ENCODE measurements at regions not wholly inside any gene's neighbourhood (a gene's known extent, or its start where the extent isn't known, plus 50 kb on each side); places are given as distances from the start of the nearest gene placed in this dataset.

GRCh38 chr3:81953111-81953510 is 191.7 kb upstream of the GBE1 start:
- no peaks in the 10 kb centered on the region for H3K27me3 ChIP-seq
- DNase-seq: no peak
- no peak overlapping the region for H3K4me3 ChIP-seq
- no peaks in the 10 kb centered on the region for H3K4me1 ChIP-seq
- TF ChIP-seq, protein P1, sequence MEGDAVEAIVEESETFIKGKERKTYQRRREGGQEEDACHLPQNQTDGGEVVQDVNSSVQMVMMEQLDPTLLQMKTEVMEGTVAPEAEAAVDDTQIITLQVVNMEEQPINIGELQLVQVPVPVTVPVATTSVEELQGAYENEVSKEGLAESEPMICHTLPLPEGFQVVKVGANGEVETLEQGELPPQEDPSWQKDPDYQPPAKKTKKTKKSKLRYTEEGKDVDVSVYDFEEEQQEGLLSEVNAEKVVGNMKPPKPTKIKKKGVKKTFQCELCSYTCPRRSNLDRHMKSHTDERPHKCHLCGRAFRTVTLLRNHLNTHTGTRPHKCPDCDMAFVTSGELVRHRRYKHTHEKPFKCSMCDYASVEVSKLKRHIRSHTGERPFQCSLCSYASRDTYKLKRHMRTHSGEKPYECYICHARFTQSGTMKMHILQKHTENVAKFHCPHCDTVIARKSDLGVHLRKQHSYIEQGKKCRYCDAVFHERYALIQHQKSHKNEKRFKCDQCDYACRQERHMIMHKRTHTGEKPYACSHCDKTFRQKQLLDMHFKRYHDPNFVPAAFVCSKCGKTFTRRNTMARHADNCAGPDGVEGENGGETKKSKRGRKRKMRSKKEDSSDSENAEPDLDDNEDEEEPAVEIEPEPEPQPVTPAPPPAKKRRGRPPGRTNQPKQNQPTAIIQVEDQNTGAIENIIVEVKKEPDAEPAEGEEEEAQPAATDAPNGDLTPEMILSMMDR (IDR thresholded peaks at IDR 0.05): no peak
- TF ChIP-seq POLR2A (IDR thresholded peaks at IDR 0.05): no peak
- H3K9me3 ChIP-seq: no peaks in the 10 kb centered on the region
- no peaks in the 10 kb centered on the region for H3K36me3 ChIP-seq
- H3K27ac ChIP-seq: no peak overlapping the region

DNA sequence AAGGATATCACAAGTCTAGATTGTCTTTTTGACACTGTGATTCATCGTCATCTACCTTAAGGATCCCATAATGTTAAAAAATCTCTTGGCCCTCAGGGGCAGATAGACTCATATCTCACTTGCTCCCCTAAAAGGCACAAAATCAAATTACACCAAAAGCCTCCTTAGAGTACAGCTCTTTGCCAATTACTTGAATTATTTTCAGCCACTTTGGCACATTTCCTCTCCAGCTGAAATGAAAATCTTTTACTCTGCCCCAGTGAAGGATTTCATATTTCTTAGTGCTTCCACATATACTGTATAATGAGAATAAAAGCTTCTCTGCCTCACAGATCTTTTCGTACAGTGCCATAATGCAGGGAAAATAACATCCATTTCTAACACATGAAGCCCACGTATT is 190.7 kb upstream of the GBE1 start:
- no peak for TF ChIP-seq POLR2A (IDR thresholded peaks at IDR 0.05)
- TF ChIP-seq, protein P1 (IDR thresholded peaks at IDR 0.05): no peak
- Histone ChIP-seq H3K4me1 (no peaks in the 10 kb centered on the region), H3K27ac (no peak overlapping the region), H3K4me3 (no peak overlapping the region), H3K36me3 (no peaks in the 10 kb centered on the region), H3K9me3 (no peaks in the 10 kb centered on the region), H3K27me3 (no peaks in the 10 kb centered on the region)
- DNase-seq: no peak

DNA sequence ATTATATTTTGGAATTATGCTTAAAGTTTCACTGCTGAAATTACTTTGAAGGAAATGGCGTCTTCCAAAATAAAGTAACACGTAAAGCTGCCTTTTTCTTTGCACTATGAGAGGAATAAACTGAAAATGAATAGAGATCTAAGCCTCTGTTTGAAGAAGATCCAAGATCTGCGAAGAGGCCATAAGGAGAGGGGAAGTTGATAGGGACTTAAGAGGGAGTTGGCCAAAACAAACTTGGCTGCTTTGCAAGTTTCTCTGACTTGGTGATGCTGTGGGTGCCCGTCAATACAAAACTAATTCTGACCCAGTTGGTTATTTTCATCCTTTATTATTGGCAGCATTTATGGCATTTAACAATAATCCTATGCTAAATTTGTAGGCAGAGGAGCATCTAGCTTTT is 190.2 kb upstream of the GBE1 start:
- Histone ChIP-seq H3K27me3 (no peaks in the 10 kb centered on the region), H3K4me3 (no peak overlapping the region), H3K4me1 (no peaks in the 10 kb centered on the region), H3K27ac (no peak overlapping the region), H3K36me3 (no peaks in the 10 kb centered on the region), H3K9me3 (no peaks in the 10 kb centered on the region)
- no peak for TF ChIP-seq POLR2A (IDR thresholded peaks at IDR 0.05)
- TF ChIP-seq, protein P1 (IDR thresholded peaks at IDR 0.05): no peak
- DNase-seq: no peak

- Histone ChIP-seq H3K9me3 (no peaks in the 10 kb centered on the region), H3K27ac (no peak overlapping the region), H3K4me1 (no peaks in the 10 kb centered on the region), H3K36me3 (no peaks in the 10 kb centered on the region), H3K4me3 (no peak overlapping the region), H3K27me3 (no peaks in the 10 kb centered on the region)
- TF ChIP-seq, protein P1 (IDR thresholded peaks at IDR 0.05): no peak
- TF ChIP-seq POLR2A (IDR thresholded peaks at IDR 0.05): no peak
- DNase-seq: no peak
Observed at GRCh38 chr3:81951106-81951505, 189.7 kb upstream of the GBE1 start.

- peaks cover 0 to 7% (median 0%) of the 10 kb centered on the region in 4 donors for H3K9me3 ChIP-seq
- H3K27me3 ChIP-seq: no peaks in the 10 kb centered on the region
- TF ChIP-seq, protein P1 (IDR thresholded peaks at IDR 0.05): no peak
- TF ChIP-seq POLR2A (IDR thresholded peaks at IDR 0.05): no peak
- H3K4me1 ChIP-seq: no peaks in the 10 kb centered on the region
- H3K4me3 ChIP-seq: no peak overlapping the region
- H3K36me3 ChIP-seq: no peaks in the 10 kb centered on the region
- DNase-seq: no peak
- no peak overlapping the region for H3K27ac ChIP-seq
Observed at GRCh38 chr3:81947359-81947758, 185.9 kb upstream of the GBE1 start.

DNA sequence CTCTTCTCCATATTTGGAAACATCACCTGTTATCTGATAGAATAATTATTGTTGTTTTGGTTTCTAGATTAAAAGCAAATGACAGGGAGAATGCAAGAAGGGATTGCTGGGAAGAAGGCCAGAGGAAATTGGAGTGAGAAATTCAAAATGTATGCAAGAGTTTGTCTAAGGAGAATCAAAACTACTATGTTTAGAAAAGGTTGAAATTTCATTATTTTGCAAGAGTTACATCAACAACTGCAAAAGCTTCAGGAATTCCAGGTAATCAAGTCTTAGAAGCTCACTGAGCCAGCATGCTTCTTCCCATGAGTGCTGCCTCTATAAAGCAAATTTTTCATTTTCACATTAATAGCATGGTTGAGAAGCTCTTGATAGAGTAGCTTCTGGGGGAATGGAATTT is 177.2 kb upstream of the GBE1 start:
- Histone ChIP-seq H3K4me1 (no peaks in the 10 kb centered on the region), H3K27me3 (no peaks in the 10 kb centered on the region), H3K9me3 (peaks cover 0 to 7% (median 0%) of the 10 kb centered on the region in 4 donors), H3K4me3 (no peak overlapping the region), H3K36me3 (no peaks in the 10 kb centered on the region), H3K27ac (no peak overlapping the region)
- no peak for TF ChIP-seq POLR2A (IDR thresholded peaks at IDR 0.05)
- TF ChIP-seq, protein P1 (IDR thresholded peaks at IDR 0.05): no peak
- DNase-seq: no peak

All from Peyer's patch (tissue), 4 donors.